H1 (cell line): ENCODE measurements at regions not wholly inside any gene's neighbourhood (a gene's known extent, or its start where the extent isn't known, plus 50 kb on each side); places are given as distances from the start of the nearest gene placed in this dataset.

ENCODE experiments used
- CTCF ChIA-PET: fragments of 300-600 bp; sonication (Branson Sonifier 250); formaldehyde crosslinking; loops from one replicate; lab custom pipeline; 2021; ENCODE audit not compliant: partially characterized antibody; lab: Charles Lee
- POLR2A ChIA-PET: fragments of 300-600 bp; sonication (Branson Sonifier 250); formaldehyde crosslinking; loops from one replicate; lab custom pipeline; 2021; ENCODE audit warnings: inconsistent platforms; ENCODE audit not compliant: partially characterized antibody; lab: Charles Lee
- DNase-seq, 2 experiments: peaks; one replicate each; pipeline versions ENCODE4 v3.0.0 to v3.0.0-alpha.2; 2010 to 2022; ENCODE audit warnings: low spot score in 2 of 2, low read depth in 1 of 2, mixed read lengths in 1 of 2
- FAIRE-seq: peaks from 2 replicates; lab custom pipeline; 2011; peaks lifted over from hg19 to GRCh38; lab: Jason Lieb, UNC
- H2AFZ ChIP-seq: 2 replicates; pipeline ENCODE4 v1.8.1; 2012; ENCODE audit warnings: low read length, inconsistent platforms
- H2AK5ac ChIP-seq: 2 replicates; pipeline ENCODE4 v1.6.1; 2013; ENCODE audit warnings: low read depth, low read length
- H2BK120ac ChIP-seq: replicated peaks from 2 replicates; pipeline ENCODE3; 2013; ENCODE audit warnings: low read depth, low read length, inconsistent platforms
- H2BK12ac ChIP-seq: 2 replicates; pipeline ENCODE4 v1.6.1; 2013; ENCODE audit warnings: low read depth, low read length
- H2BK15ac ChIP-seq: 2 replicates; pipeline ENCODE4 v1.6.1; 2013; ENCODE audit warnings: low read length
- H2BK20ac ChIP-seq: 2 replicates; pipeline ENCODE4 v1.6.1; 2013; ENCODE audit warnings: low read length
- H2BK5ac ChIP-seq: 2 replicates; pipeline ENCODE4 v1.6.1; 2013; ENCODE audit warnings: low read depth, low read length
- H3K14ac ChIP-seq: 2 replicates; pipeline ENCODE4 v1.6.1; 2013; ENCODE audit warnings: inconsistent platforms; ENCODE audit not compliant: insufficient read length
- H3K18ac ChIP-seq: 2 replicates; pipeline ENCODE4 v1.6.1; 2013; ENCODE audit warnings: low read length; ENCODE audit errors: extremely low read depth
- H3K23ac ChIP-seq: 2 replicates; pipeline ENCODE4 v1.6.1; 2013; ENCODE audit warnings: inconsistent platforms; ENCODE audit not compliant: insufficient read length
- H3K23me2 ChIP-seq: 2 replicates; pipeline ENCODE4 v1.6.1; 2013; ENCODE audit warnings: low read depth, low read length
- H3K27ac ChIP-seq: 2 replicates; pipeline ENCODE4 v1.6.1; 2011; ENCODE audit warnings: low read depth, low read length, inconsistent platforms
- H3K27me3 ChIP-seq, 4 experiments: replicated peaks in 1 of 4; 1 replicate in 1 of 4; 2 replicates in 3 of 4; pipeline versions ENCODE4 v1.6.1 to v1.8.1; 2011 to 2013; ENCODE audit warnings: low read length in 3 of 4, mild to moderate bottlenecking in 3 of 4, inconsistent platforms in 2 of 4, mixed read lengths in 2 of 4, moderate library complexity in 1 of 4; ENCODE audit not compliant: control insufficient read depth in 3 of 4, insufficient read depth in 3 of 4; ENCODE audit errors: extremely low read depth in 1 of 4
- H3K36me3 ChIP-seq, 4 experiments: 2 replicates each; pipeline versions ENCODE4 v1.6.1 to v1.8.1; 2011 to 2013; ENCODE audit warnings: mild to moderate bottlenecking in 4 of 4, low read length in 3 of 4, moderate library complexity in 2 of 4, control low read depth in 1 of 4, inconsistent platforms in 1 of 4; ENCODE audit not compliant: insufficient read depth in 4 of 4, control insufficient read depth in 2 of 4
- H3K4ac ChIP-seq: replicated peaks from 2 replicates; pipeline ENCODE3; 2013; ENCODE audit warnings: low read length, low read depth, mixed read lengths, inconsistent platforms; ENCODE audit not compliant: insufficient read length
- H3K4me1 ChIP-seq, 4 experiments: replicated peaks in 1 of 4; 1 replicate in 1 of 4; 2 replicates in 3 of 4; pipeline versions ENCODE4 v1.6.1 to v1.8.1; 2011 to 2013; ENCODE audit warnings: low read length in 3 of 4, inconsistent platforms in 2 of 4, mixed read lengths in 1 of 4; ENCODE audit not compliant: insufficient read depth in 4 of 4, control insufficient read depth in 3 of 4
- H3K4me2 ChIP-seq, 2 experiments: 2 replicates each; pipeline versions ENCODE4 v1.6.1 to v1.8.1; 2011 to 2013; ENCODE audit warnings: low read depth in 2 of 2, low read length in 2 of 2, control low read depth in 1 of 2, inconsistent platforms in 1 of 2, mild to moderate bottlenecking in 1 of 2; ENCODE audit not compliant: insufficient read depth in 1 of 2
- H3K4me3 ChIP-seq, 4 experiments: fragments of 200-600, 300-600 bp in 1 of 4; sonication (generic), shearing (Covaris generic), sonication (Bioruptor Twin) in 1 of 4; 2 replicates each; pipeline versions ENCODE4 v1.5.1 to v1.8.1; 2011 to 2016; ENCODE audit warnings: low read length in 4 of 4, low read depth in 3 of 4, control low read depth in 2 of 4, inconsistent platforms in 2 of 4, mild to moderate bottlenecking in 2 of 4, mixed read lengths in 1 of 4, moderate library complexity in 1 of 4; ENCODE audit not compliant: insufficient read depth in 2 of 4; ENCODE audit errors: extremely low read depth in 1 of 4
- H3K56ac ChIP-seq: replicated peaks from 2 replicates; pipeline ENCODE3; 2013; ENCODE audit warnings: low read depth, mild to moderate bottlenecking, mixed read lengths, low read length, inconsistent platforms; ENCODE audit not compliant: insufficient read length
- H3K79me1 ChIP-seq: 2 replicates; pipeline ENCODE4 v1.6.1; 2013; ENCODE audit warnings: low read depth, low read length, control low read depth
- H3K79me2 ChIP-seq, 2 experiments: 2 replicates each; pipeline versions ENCODE4 v1.6.1 to v1.8.1; 2012 to 2013; ENCODE audit warnings: low read length in 2 of 2, mild to moderate bottlenecking in 2 of 2, inconsistent platforms in 1 of 2; ENCODE audit not compliant: insufficient read depth in 2 of 2, control insufficient read depth in 1 of 2
- H3K9ac ChIP-seq, 4 experiments: replicated peaks in 1 of 4; 1 replicate in 1 of 4; 2 replicates in 3 of 4; pipeline versions ENCODE4 v1.6.1 to v1.8.1; 2011 to 2013; ENCODE audit warnings: low read depth in 3 of 4, low read length in 3 of 4, control low read depth in 2 of 4, mild to moderate bottlenecking in 2 of 4, moderate library complexity in 2 of 4, inconsistent platforms in 1 of 4; ENCODE audit errors: extremely low read depth in 1 of 4
- H3K9me3 ChIP-seq, 2 experiments: 2 replicates each; pipeline versions ENCODE4 v1.6.1 to v1.8.1; 2012 to 2013; ENCODE audit warnings: mild to moderate bottlenecking in 2 of 2, moderate library complexity in 2 of 2, control low read depth in 1 of 2, inconsistent platforms in 1 of 2, low read depth in 1 of 2, low read length in 1 of 2, mixed read lengths in 1 of 2; ENCODE audit not compliant: insufficient read depth in 2 of 2
- H4K20me1 ChIP-seq, 2 experiments: replicated peaks in 1 of 2; 2 replicates each; pipeline versions ENCODE3 to v1.8.1; 2011 to 2013; ENCODE audit warnings: inconsistent platforms in 2 of 2, low read length in 2 of 2, mild to moderate bottlenecking in 1 of 2; ENCODE audit not compliant: insufficient read depth in 2 of 2, control insufficient read depth in 1 of 2
- H4K5ac ChIP-seq: 2 replicates; pipeline ENCODE4 v1.6.1; 2013; ENCODE audit warnings: low read length, low read depth, mixed read lengths, inconsistent platforms; ENCODE audit not compliant: insufficient read length
- H4K8ac ChIP-seq: 2 replicates; pipeline ENCODE4 v1.8.0; 2013; ENCODE audit warnings: mild to moderate bottlenecking, moderate library complexity, low read length, inconsistent platforms; ENCODE audit not compliant: insufficient read depth; ENCODE audit errors: extremely low read depth
- H4K91ac ChIP-seq: replicated peaks from 2 replicates; pipeline ENCODE3; 2013; ENCODE audit warnings: low read length, mixed read lengths, inconsistent platforms; ENCODE audit not compliant: insufficient read length
- ATF2 ChIP-seq: IDR thresholded peaks from 2 replicates; pipeline ENCODE4 v1.6.1; 2012; ENCODE audit warnings: low read length, inconsistent platforms
- BCL11A ChIP-seq, 2 experiments: IDR thresholded peaks; one replicate each; pipeline ENCODE4 v1.6.1; 2011; ENCODE audit warnings: low read depth in 2 of 2, low read length in 2 of 2, mild to moderate bottlenecking in 2 of 2
- CHD2 ChIP-seq: IDR thresholded peaks from 2 replicates; pipeline ENCODE4 v1.6.1; 2012; ENCODE audit warnings: low read length, improper control_type of control experiment
- KDM1A ChIP-seq: fragments of 200-600, 300-600 bp; sonication (generic); IDR thresholded peaks from 2 replicates; pipeline ENCODE4 v1.7.1; 2016; ENCODE audit warnings: mild to moderate bottlenecking, low read length, borderline replicate concordance
- KDM4A ChIP-seq: IDR thresholded peaks from one replicate; pipeline ENCODE4 v1.7.1; 2012; ENCODE audit warnings: low read depth, mild to moderate bottlenecking, moderate library complexity, low read length, inconsistent platforms; ENCODE audit not compliant: severe bottlenecking
- NRF1 ChIP-seq: IDR thresholded peaks from 2 replicates; pipeline ENCODE4 v1.6.1; 2011; ENCODE audit warnings: mild to moderate bottlenecking, low read depth, low read length, improper control_type of control experiment
- POLR2AphosphoS5 ChIP-seq: IDR thresholded peaks from 2 replicates; pipeline ENCODE4 v1.6.1; 2011; ENCODE audit warnings: low read depth, low read length
- SAP30 ChIP-seq: fragments of 300-600 bp; sonication (generic); IDR thresholded peaks from 2 replicates; pipeline ENCODE4 v1.7.1; 2012; ENCODE audit warnings: low read length, moderate library complexity, mild to moderate bottlenecking, inconsistent platforms; ENCODE audit not compliant: insufficient read depth, insufficient replicate concordance
- SIRT6 ChIP-seq: IDR thresholded peaks from one replicate; pipeline ENCODE4 v1.7.1; 2012; ENCODE audit warnings: low read length, inconsistent platforms
- SIX5 ChIP-seq: IDR thresholded peaks from 2 replicates; pipeline ENCODE4 v1.6.1; 2011; ENCODE audit warnings: mild to moderate bottlenecking, low read depth, low read length
- TBP ChIP-seq: IDR thresholded peaks from 2 replicates; pipeline ENCODE4 v1.6.1; 2011; ENCODE audit warnings: low read depth, low read length, improper control_type of control experiment

GRCh38 chr6:86832686-86833085 lies 104.6 kb upstream of the HTR1E start:
- no peak overlapping the region for H2BK5ac ChIP-seq
- no peak overlapping the region for H2AFZ ChIP-seq
- H3K79me2 ChIP-seq, result no peaks in the 10 kb centered on the region
- no peak overlapping the region for H2BK15ac ChIP-seq
- no peak overlapping the region for H3K4ac ChIP-seq
- H4K91ac ChIP-seq, result no peak overlapping the region
- H3K14ac ChIP-seq, result no peak overlapping the region
- POLR2A ChIA-PET, result no interaction called here
- no peak overlapping the region for H3K56ac ChIP-seq
- CTCF ChIA-PET, result no interaction called here
- no peak overlapping the region for H2BK20ac ChIP-seq
- H3K36me3 ChIP-seq, result no peaks in the 10 kb centered on the region
- H4K5ac ChIP-seq, result no peak overlapping the region
- H3K23ac ChIP-seq, result no peak overlapping the region
- no peaks in the 10 kb centered on the region for H3K4me1 ChIP-seq
- no peak overlapping the region for H3K18ac ChIP-seq
- H3K27ac ChIP-seq, result no peak overlapping the region
- DNase-seq, result no peak
- no peaks in the 10 kb centered on the region for H3K79me1 ChIP-seq
- no peaks in the 10 kb centered on the region for H3K23me2 ChIP-seq
- no peak overlapping the region for H2BK12ac ChIP-seq
- H4K8ac ChIP-seq, result no peak overlapping the region
- H2AK5ac ChIP-seq, result no peak overlapping the region
- no peaks in the 10 kb centered on the region for H4K20me1 ChIP-seq
- no peaks in the 10 kb centered on the region for H3K27me3 ChIP-seq
- FAIRE-seq, result no peak
- no peaks in the 10 kb centered on the region for H3K9me3 ChIP-seq
- TF ChIP-seq SIRT6 (no peak), CHD2 (no peak), BCL11A (IDR thresholded peaks at IDR 0.05; ENCODE audit: low read depth in 2 of 2, low read length in 2 of 2) (no peak), NRF1 (no peak), POLR2AphosphoS5 (no peak), KDM1A (no peak), KDM4A (no peak), SAP30 (no peak), TBP (no peak), ATF2 (no peak), SIX5 (no peak)
- H3K9ac ChIP-seq, result no peak overlapping the region
- no peak overlapping the region for H2BK120ac ChIP-seq
- no peak overlapping the region for H3K4me2 ChIP-seq
- no peak overlapping the region for H3K4me3 ChIP-seq
